ENCODE measurements at regions not wholly inside any gene's neighbourhood (a gene's known extent, or its start where the extent isn't known, plus 50 kb on each side); places are given as distances from the start of the nearest gene placed in this dataset.
"Not testable (repeated sequence)": the region's sequence is repeated elsewhere in the genome, so short reads cannot be mapped to it uniquely, and the experiment has no call there.

DNA sequence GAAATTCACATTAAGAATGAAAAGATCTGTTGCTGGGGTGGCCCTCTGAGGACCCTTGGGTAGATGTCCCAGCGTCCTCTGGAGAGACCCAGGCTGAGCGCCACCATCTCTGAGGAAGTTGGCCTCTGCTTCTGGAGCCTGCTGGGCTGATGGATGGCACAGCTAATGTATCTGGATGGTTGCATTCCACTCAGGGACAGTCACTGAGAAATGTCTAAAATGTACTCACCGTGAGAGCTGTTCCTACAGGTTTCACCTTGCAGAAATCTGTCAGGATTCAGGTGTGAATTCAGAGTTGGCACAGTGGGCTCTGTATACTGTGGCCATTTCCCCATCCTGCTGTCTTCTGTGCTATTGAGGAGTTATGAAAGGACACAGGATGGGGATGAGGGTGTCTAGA is 247.2 kb downstream of the AACS start:
- DNase-seq, result no peak

DNA sequence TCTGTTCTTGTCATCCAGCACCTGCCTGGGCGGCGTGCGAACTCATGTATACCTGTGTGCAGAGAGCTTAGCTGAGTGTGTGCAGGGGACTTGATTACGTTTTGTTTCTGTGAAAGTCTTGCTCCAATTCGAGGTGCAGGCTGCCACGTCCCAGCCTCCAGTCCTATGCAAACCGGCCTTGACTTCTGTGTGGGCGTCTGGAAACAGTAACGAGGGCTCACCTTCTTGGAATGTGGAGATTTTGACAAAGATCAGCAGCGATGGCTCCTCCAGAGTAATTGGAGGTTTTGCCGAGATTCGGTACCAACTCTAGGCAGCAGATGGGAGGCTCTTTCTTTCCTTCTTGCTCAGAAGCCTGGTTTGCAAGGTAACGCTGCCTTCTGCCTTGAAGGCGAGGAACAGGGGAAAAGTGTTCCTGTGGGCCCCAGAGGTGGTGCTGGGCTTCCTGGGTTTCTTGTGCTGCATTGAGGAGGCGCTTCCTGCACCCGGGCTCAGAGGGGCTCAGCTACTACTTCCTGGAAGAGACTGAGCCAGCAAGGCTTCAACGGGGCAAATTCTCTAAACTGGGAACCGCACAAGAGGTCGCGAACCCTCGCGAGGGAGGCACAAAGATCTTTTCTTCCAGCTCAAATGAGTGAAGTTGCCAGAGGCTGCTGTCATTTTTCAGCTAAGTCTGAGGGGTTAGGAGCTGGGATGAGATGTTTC is 249.0 kb downstream of the AACS start:
- DNase-seq, result no peak

DNA sequence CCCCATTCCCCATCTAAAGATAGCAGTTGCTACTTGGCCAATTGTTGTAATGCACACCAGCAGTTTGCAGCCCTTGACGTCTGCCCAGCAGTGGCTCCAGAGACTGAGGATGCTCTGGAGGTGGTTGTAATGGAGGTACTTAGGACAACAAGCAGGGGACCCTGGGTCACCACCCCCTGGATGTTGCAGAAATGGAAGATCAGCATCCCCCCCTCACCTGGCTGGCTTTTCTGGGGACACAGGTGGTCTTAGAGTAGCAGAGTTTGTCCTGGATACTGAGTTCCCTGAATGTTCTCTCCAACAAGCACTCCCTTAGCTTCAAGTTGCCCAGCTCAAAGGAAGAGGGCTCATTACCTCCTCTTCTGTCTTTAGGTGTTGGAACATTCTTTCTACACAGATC is 250.5 kb downstream of the AACS start:
- no peak for DNase-seq

DNA sequence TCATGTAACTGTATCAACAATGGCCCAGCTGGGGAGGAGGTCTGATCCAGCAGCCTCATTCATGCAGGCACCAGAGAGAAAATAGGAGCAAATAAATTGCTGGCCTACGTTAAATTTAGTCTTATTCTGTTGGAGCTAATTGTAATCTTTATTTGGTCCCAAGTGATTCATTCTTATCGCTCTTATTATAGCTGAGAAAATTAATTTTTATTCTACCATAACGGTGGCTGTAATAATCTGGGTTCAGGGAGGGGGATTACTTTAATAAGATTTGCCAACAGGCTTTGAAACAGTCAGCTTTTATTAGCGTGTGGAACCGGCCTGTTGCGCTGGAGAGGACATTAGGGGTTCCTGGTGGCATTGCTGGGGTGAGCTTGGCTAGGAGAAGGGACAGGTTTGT is 254.9 kb downstream of the AACS start:
- DNase-seq, result no peak

DNA sequence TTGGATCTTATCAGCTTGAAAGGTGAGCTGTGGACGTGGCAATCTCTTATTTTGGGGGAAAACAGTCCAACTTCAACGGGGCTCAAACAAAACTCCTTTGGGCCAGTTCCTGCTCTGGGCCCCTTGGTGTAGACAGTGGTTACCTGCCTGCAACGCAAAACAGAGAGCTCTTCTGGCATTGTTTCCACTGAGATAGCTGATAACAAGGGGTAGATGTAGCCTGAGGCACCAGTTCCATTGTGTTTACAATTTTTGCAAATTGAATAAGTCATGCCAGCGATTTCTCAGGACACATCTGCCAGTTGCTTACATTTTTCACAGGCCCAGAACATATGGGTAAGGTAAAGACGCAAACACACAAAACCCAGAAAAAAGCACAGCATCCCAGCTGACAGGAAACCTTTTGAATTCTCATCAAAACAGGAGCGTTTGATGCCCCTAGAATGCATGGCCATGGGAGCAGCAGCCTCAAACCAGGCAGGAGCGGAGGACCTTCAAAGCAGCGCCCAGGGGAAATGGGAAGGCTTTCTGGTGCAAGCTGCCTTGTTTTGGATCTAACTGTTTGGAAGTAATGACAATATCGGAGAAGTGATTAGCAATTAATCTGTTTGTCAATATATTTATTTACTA is 259.7 kb downstream of the AACS start:
- DNase-seq, result no peak

DNA sequence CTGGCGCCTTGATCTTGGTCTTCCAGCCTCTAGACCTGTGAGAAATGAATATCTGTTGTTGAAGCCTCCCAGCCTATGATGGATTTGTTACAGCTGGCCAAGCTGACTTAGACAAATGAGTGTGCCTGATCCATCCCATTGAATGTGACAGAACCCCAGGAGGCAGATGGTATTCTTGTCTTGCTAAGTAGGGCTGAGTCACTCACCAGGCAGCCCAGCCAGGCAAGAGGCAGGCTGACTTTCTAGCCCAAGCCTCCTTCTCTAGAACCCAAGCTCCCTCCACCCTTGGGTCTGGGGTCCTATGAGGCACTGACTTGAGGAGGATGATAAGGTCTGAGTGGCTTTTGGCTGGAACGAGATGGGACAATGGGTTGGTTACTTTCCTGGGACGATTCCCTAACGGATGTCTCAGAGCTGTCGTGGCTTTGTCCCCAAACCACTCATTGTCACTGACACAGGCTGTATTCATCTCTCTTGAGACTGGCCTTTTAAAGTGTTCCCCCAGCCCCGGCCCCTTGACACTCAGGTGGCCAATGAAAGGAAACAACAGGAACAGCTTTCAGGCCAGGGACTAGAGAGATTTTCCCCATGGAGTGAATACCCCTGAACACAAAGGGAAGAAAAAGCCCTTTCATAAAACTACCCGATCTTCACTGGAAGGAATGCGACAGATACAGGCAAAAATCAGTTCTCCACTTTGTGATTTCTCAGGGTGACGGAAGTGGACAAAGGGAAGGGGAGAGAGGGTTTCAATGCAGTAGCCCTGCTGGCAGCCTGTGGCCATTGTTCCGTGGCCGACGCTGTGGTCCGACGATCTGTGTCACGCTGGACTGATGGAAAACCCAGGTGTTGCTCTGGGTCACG is 264.2 kb downstream of the AACS start:
- no peak for DNase-seq

DNA sequence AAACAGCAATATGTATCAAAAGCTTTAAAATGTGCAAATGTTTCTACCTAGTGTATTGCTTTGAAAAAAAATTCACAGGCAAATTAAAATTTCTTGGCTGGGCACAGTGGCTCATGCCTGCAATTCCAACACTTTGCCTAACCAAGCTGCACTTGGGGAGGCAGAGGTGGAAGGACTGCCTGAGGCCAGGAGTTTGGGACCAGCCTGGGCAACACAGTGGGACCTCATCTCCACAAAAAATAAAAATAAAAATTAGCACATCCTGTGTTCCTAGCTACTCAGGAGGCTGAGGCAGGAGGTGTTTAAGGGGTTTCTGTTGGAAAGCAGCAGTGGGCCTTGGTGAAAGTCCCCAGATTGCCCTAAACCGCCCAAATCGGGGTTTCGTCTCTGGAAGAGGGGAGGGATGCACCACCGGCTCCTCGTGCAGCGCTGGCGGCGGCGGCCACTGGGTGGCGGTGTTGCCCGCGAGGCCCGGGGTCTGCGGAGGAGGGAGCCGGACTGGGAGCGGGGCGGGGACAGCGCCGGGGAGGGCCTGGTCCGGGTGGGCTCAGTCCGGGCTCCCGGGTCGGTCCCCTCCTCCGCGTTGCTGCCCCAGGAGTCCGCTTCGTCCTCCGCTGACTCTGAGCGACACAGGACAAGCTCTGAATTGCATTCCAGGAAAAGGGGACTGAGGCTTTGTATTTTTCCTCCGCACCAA is 265.6 kb downstream of the AACS start:
- DNase-seq, result peak; percentile 26 to 73 (median 49)

DNA sequence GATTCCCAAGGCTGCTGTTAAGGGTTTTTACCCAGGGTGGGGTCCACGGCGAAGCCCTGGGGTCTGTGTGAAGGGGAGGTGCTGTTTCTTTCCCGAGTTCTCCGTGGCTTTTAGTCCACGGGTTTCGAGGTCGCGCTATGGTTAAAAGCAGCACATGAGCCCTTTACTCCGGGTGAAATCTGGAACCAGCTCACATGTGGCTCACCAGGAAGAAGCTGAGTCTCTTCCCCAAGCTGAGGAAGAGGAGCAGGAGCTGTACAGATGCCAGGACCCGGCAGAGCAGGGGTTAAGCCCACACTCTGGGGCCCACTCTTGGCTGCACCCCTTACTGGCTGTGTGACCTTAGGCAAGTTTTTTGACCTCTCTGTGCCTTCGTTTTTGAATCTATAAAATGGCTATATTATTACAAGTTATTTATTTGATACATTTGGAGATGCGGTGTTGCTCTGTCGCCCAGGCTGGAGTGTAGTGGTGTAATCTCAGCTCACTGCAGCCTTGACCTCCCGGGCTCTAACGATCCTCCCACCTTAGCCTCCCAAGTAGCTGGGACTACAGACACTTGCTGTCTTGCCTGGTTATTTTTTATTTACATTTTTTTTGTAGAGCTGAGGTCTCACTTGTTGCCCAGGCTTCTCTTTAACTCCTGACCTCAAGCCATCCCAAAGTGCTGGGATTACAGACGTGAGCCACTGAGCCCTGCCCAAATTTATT is 266.3 kb downstream of the AACS start:
- DNase-seq, result no peak

DNA sequence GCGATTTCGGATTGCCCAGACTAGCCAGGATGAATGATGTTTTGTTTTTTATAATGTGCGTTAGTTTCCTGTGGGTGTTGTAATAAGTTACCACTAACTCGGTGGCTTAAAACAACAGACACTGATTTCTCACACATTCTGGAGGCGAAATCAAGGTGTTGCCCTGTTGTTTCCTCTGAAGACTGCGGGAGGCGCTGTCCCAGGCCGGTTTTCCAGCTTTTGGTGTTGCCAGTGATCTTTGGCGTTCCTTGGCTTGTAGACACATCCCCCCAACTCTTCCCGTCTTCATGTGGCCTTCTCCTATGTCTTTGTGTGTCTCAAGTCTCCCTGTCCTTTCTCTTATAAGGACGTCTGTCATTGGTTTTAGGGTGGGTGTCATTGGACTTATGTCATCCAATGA is 267.7 kb downstream of the AACS start:
- DNase-seq, result no peak

DNA sequence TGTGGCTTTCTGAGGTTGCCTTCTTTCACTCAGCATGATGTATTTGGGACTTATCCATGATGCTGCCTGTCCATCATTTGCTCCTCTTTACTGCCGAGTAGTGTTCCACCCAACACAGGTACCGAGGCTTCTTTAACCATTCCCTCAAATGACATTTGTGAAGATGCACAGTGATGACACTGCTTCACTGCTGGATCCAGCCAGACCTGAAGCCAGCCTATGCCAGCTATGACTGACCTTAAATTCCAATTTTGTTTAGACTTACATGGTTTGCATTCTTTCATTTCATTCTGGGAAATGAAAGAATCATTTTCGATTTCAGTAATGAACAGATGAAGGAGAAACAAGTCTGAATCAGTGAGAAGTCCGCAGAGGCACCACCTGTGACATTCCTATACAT is 271.0 kb downstream of the AACS start:
- DNase-seq, result no peak

DNA sequence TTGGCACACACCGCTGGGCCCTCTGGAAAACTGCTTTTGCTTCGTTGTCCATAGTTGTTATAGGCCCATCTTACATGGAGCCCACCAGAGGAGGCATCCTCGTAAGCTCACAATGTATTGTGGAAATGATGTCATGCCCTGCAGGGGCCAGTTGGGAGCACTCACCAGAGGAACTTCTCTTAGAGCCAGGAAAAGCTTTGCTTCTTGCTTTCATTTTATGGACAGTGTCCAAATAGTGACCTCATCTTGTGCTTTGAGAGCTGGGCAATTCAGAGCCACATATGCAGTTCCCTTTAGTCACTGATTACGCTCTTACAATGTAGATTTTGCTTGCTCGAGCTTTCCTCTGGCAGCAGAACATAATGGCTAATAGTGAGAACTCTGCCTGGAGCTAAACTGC is 275.6 kb downstream of the AACS start:
- peak; percentile 2 to 42 (median 22) for DNase-seq

DNA sequence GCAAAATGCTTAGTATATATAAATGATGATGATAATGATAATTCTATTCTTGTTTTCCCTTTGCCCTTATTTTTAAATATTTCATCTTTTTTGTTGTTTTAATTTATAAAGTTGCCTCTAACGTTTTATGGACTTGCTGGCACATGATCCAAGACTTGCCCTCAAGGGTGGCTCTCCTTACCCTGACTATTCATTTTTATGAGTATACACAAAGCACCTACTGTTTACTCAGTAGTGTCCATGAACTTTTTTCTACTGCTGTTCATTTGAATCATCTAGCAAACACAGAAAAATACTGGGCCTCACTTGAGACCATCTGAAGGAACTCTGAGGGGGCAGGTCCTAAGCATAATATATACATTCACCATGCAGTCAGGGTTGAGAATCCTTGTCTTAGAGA is 276.2 kb downstream of the AACS start:
- DNase-seq, result no peak

DNA sequence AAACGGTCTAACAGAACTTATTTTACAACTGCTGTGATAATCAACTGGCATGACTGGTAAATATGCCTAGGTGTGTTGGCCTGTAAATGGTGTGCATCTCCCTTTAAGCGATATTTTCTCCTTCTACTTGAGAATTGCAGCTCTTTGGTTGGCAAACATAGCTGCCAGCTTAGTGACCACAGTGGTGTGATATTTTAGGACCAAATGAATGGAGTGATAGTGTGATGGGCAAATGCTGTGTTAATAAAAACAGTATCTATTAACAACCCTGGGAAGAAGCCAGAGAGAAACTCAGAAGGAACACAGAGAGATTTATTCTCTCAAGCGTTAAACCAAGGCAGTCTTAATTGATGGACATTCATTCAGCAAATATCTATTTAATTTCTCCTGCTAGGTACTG is 278.4 kb downstream of the AACS start:
- DNase-seq, result no peak

DNA sequence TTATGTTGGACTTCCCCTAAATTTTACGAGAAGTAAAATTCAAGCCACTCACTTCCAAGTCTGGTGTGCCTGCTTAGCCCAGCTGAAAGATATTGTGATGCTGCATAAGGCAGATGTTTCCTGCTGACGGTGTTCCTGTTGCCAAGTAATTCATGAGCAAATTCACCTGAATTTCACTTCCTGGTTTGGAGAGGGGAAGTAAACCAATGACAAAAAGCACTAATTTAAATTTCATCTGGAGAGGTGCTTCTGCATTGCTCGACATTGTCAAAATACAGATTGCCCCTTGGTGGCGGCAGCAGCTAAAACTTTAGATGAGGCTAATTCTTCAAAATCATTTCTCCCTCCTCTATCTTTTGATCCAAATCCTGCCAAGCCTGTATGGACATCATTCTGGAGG is 281.1 kb downstream of the AACS start:
- peak in 2 of 4 experiments; percentile 3 to 8 for DNase-seq

DNA sequence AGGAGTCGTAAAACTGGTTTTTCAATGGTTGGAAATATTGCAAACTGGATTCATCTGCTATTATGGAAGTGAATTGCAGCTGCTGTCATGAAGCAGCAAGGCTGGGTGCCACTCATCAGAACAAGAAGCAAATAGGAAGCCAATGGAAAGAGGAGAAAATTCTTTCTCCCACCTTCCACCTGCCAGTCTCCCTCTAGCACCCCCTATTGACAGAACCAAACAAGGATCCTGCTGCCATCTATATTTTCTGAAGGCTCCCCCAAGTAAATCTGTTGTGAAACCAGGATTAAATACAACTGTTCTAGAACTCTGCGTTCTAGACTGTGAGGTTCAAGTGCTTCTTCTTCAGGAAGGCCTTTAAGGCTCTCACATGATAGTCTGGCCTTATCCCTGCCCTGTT is 286.6 kb downstream of the AACS start:
- no peak for DNase-seq

DNA sequence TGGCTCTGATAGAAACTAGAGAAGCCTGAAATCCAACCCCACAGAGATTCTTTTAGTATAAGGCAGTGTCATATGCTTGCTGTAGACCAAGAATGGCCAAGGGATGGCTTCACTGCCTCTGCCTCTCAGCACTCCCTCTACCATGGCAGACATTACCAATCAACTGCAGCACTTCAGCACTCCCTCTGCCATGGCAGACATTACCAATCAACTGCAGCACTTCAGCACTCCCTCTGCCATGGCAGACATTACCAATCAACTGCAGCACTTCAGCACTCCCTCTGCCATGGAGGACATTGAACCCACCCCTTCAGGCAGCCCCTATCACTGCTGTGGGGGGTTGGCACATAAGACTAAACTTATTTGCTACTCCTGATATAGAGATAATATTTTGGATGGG is 287.8 kb downstream of the AACS start:
- not testable (repeated sequence) for DNase-seq

DNA sequence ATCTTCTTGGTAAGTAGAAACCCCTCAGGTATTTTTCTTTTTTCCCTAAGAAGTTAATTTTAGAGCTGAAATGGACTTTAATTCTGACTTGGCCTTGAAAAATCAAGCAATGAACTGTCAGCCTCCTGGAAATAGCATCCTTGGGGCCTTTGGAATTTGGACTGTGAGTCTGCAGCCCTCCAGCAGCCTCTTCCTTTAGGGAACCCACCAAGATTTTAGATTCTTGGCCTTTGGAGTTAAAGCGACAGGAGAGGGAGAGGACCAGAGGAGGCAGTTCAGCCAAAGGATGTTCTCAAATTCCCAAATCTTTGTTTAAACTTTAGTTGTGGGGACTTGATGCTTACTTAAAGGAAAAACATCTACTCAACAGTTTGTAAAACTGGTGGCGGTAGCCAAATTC is 288.6 kb downstream of the AACS start:
- no peak for DNase-seq

DNA sequence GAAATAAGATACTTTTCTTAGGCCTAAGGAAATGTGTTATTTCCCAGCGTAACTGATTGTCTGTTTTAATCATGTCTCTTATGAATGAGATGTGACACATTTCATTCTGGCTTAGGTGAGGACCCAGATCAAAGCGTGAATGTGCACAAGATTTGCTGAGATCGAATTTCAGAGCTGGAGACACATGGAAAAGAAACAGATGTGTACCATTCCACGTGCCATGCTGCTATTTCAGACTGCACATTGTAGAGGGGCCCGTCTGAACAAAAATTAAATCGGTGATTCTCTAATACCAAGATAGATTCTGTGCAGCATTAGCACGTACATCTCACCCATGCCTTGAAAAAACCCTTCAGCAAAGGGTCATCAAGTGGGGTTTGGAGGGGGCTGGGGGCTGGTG is 290.4 kb downstream of the AACS start:
- no peak for DNase-seq

DNA sequence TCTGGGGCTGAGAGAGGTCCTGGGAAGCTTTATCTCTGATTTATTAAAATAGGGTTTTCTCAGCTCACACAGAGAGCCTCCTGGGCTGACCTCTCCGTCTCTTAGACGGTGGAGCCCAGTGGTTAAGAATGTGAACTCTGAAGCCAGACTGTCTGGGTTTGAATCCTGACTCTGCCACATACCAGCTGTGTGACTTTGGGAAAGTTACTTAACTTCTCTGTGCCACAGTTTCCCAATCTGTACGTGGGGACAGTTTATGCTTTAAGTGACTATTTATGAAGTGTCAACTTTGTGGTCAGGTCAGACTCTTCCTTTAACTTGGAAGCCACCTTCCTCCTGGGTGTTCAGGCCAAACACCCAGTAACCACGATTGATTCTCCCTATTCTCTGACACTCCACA is 290.9 kb downstream of the AACS start:
- DNase-seq, result no peak

DNA sequence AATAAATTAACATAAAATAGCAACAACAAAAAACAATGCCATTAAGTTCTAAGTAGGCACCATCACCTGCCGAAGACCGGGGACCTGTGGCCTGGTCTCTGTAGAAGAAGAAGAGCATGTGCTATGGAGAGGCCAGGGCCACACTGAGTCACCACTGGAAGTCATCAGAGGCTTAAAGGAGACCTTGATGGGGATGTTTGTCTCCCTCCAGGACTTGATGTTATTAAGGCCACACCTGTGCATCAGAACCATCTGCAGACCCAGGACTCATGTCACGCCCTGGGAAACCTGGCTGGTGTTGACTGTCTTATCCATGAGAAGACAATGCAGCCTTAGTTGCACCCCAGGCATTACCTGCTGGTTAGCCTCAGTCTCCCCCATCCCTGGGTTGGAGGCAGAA is 292.3 kb downstream of the AACS start:
- no peak for DNase-seq

DNA sequence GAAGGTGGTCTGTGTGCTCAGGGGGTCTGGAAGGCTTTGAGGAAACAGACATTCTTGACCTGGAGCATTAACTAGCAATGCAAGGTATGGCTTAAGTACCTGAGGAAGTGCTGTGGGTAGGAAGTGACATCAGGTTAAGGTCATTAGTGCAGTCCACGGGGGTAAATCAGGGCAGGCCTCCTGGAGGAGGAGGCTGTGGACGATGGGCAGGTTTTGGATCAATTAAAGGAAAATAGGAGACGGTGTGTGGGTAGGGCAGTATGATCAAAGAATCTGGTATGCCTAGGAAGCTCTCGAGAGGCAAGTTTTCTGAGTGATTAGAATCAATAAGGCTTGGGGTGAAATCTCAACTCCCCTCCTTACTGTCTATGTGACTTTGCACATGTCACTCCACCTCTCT is 295.3 kb downstream of the AACS start:
- no peak for DNase-seq

DNA sequence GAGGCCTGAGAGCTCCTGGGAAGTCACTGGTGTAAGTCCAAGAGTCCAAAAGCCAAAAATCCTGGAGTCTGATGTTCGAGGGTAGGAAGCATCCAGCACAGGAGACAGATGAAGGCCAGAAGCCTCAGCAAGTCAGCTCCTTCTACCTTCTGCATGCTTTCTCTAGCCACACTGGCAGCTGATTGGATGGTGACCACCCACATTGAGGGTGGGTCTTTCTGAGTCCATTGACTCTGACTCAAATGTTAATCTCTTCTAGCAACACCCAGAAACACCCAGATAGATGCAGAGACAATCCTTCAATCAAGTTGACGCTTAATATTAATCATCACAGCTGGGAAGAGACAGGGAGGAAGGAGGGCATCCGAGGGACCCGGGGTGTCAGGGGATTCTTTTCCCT is 305.8 kb downstream of the AACS start:
- DNase-seq, result no peak

DNA sequence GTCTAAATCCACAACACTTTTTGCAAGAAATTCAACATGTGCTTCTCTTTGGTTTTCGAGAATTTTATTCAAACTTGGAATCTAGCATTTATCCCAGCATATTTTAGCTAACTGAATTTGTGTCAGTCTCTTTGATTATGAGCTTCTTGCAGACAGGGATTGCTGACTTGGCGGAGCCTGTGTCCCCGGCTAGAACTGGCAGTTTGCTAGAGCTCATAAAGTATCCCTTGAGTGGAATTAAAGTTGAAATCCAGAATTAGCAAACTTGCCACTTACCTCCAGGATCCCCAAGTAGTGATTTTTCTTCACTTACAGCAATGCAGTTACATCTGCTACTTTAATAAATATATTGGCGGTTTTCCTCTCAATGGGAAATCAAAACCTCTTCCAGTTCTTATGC is 306.9 kb downstream of the AACS start:
- DNase-seq, result no peak
